IMR-90 (cell line): ENCODE measurements at regions not wholly inside any gene's neighbourhood (a gene's known extent, or its start where the extent isn't known, plus 50 kb on each side); places are given as distances from the start of the nearest gene placed in this dataset.
A peak's percentile ranks its signal among the peaks of the same experiment; 100 is the strongest.

Experiments
- ATAC-seq: fragments of 200-7000 bp; cut with Tn5 transposase; 2 replicates; pipeline ENCODE4 v1.9.1; 2020; ENCODE audit warnings: low read depth, mild to moderate bottlenecking, moderate library complexity
- BruUV-seq: library from RNA; stranded (reverse); fragments of 400-500 nt; replicated peaks from 2 replicates; lab custom pipeline; 2021; lab: Mats Ljungman, UMichigan
- CTCF ChIA-PET: fragments of 300-600 bp; formaldehyde crosslinking; extraction: SDS; loops from one replicate; lab custom pipeline; 2021; ENCODE audit warnings: antibody characterized with exemption; lab: Yijun Ruan, JAX
- POLR2A ChIA-PET: fragments of 300-600 bp; sonication (Branson Sonifier 250); formaldehyde crosslinking; loops from one replicate; lab custom pipeline; 2022; ENCODE audit warnings: antibody characterized with exemption; ENCODE audit not compliant: unreplicated experiment; lab: Charles Lee
- DNase-seq: peaks from one replicate; pipeline ENCODE4 v3.0.0; 2013
- H2AFZ ChIP-seq: replicated peaks from 2 replicates; pipeline ENCODE3; 2013; ENCODE audit warnings: low read length, mild to moderate bottlenecking; ENCODE audit not compliant: poor library complexity
- H2AK5ac ChIP-seq: 2 replicates; pipeline ENCODE4 v1.6.1; 2013; ENCODE audit warnings: low read depth, low read length, inconsistent platforms
- H2AK9ac ChIP-seq: replicated peaks from 2 replicates; pipeline ENCODE3; 2013; ENCODE audit warnings: mild to moderate bottlenecking, low read depth, low read length, moderate library complexity; ENCODE audit not compliant: poor library complexity
- H2BK120ac ChIP-seq: 2 replicates; pipeline ENCODE4 v1.6.1; 2013; ENCODE audit warnings: low read depth, low read length, inconsistent platforms
- H2BK15ac ChIP-seq: 3 replicates; pipeline ENCODE4 v1.6.1; 2013; ENCODE audit warnings: low read depth, low read length, inconsistent platforms
- H2BK20ac ChIP-seq: 2 replicates; pipeline ENCODE4 v1.6.1; 2013; ENCODE audit warnings: low read depth, mild to moderate bottlenecking, inconsistent platforms, low read length, moderate library complexity
- H2BK5ac ChIP-seq: 2 replicates; pipeline ENCODE4 v1.6.1; 2013; ENCODE audit warnings: mild to moderate bottlenecking, low read depth, low read length, inconsistent platforms; ENCODE audit not compliant: poor library complexity, severe bottlenecking
- H3K14ac ChIP-seq: replicated peaks from 2 replicates; pipeline ENCODE4 v1.6.1; 2013; ENCODE audit warnings: low read depth, low read length, inconsistent platforms
- H3K18ac ChIP-seq: 2 replicates; pipeline ENCODE4 v1.6.1; 2013; ENCODE audit warnings: low read depth, low read length, control low read depth
- H3K23ac ChIP-seq: 2 replicates; pipeline ENCODE4 v1.6.1; 2013; ENCODE audit warnings: low read depth, low read length, inconsistent platforms
- H3K27ac ChIP-seq: 2 replicates; pipeline ENCODE4 v1.5.1; 2013; ENCODE audit warnings: mild to moderate bottlenecking, control low read depth, low read length; ENCODE audit not compliant: insufficient read depth
- H3K27me3 ChIP-seq: 2 replicates; pipeline ENCODE4 v1.6.1; 2013; ENCODE audit warnings: low read length; ENCODE audit not compliant: control insufficient read depth, insufficient read depth
- H3K36me3 ChIP-seq: 2 replicates; pipeline ENCODE4 v1.6.1; 2013; ENCODE audit warnings: low read length, mixed read lengths; ENCODE audit not compliant: control insufficient read depth, insufficient read depth
- H3K4ac ChIP-seq: 2 replicates; pipeline ENCODE4 v1.6.1; 2013; ENCODE audit warnings: low read depth, low read length, inconsistent platforms
- H3K4me1 ChIP-seq: 2 replicates; pipeline ENCODE4 v1.6.1; 2013; ENCODE audit warnings: low read length, mixed read lengths; ENCODE audit not compliant: control insufficient read depth, insufficient read depth
- H3K4me2 ChIP-seq: 2 replicates; pipeline ENCODE4 v1.6.1; 2013; ENCODE audit warnings: low read depth, mild to moderate bottlenecking, control low read depth, low read length, moderate library complexity
- H3K4me3 ChIP-seq: 2 replicates; pipeline ENCODE4 v1.5.1; 2013; ENCODE audit warnings: low read depth, mild to moderate bottlenecking, control low read depth, low read length, moderate library complexity; ENCODE audit not compliant: insufficient read depth
- H3K56ac ChIP-seq: 2 replicates; pipeline ENCODE4 v1.6.1; 2013; ENCODE audit warnings: low read length, inconsistent platforms; ENCODE audit not compliant: insufficient read depth; ENCODE audit errors: extremely low read depth
- H3K79me1 ChIP-seq, 2 experiments: 2 replicates each; pipeline ENCODE4 v1.6.1; 2013; ENCODE audit warnings: low read length in 2 of 2, inconsistent platforms in 1 of 2, low read depth in 1 of 2
- H3K9ac ChIP-seq: 2 replicates; pipeline ENCODE4 v1.6.1; 2013; ENCODE audit warnings: low read depth, low read length, control low read depth
- H3K9me1 ChIP-seq: 2 replicates; pipeline ENCODE4 v1.6.1; 2013; ENCODE audit warnings: low read length, inconsistent platforms; ENCODE audit not compliant: insufficient read depth
- H3K9me3 ChIP-seq: 2 replicates; pipeline ENCODE4 v1.6.1; 2013; ENCODE audit warnings: low read length; ENCODE audit not compliant: control insufficient read depth, insufficient read depth
- H4K20me1 ChIP-seq: 2 replicates; pipeline ENCODE4 v1.6.1; 2013; ENCODE audit warnings: low read length, inconsistent platforms; ENCODE audit not compliant: insufficient read depth
- H4K5ac ChIP-seq: 2 replicates; pipeline ENCODE4 v1.6.1; 2013; ENCODE audit warnings: mild to moderate bottlenecking, low read depth, low read length, control low read depth
- H4K8ac ChIP-seq, 2 experiments: 2 replicates each; pipeline ENCODE4 v1.6.1; 2013; ENCODE audit warnings: low read depth in 2 of 2, low read length in 2 of 2, control low read depth in 1 of 2, inconsistent platforms in 1 of 2
- H4K91ac ChIP-seq: 2 replicates; pipeline ENCODE4 v1.6.1; 2013; ENCODE audit warnings: low read depth, low read length, inconsistent platforms; ENCODE audit not compliant: insufficient read depth
- CEBPB ChIP-seq: IDR thresholded peaks from 2 replicates; pipeline ENCODE4 v1.6.1; 2012; ENCODE audit warnings: low read depth, low read length, improper control_type of control experiment
- CHD1 ChIP-seq: IDR thresholded peaks from 2 replicates; pipeline ENCODE4 v1.6.1; 2012; ENCODE audit warnings: low read depth, low read length, improper control_type of control experiment
- MAFK ChIP-seq: IDR thresholded peaks from 2 replicates; pipeline ENCODE4 v1.6.1; 2012; ENCODE audit warnings: low read depth, low read length, improper control_type of control experiment
- POLR2A ChIP-seq: IDR thresholded peaks from 2 replicates; pipeline ENCODE4 v1.6.1; 2012; ENCODE audit warnings: mild to moderate bottlenecking, low read depth, low read length
- RAD21 ChIP-seq: IDR thresholded peaks from 2 replicates; pipeline ENCODE4 v1.6.1; 2012; ENCODE audit warnings: low read length, improper control_type of control experiment
- WGBS, 2 experiments: methylation state at CpG; one replicate each; pipeline versions ENCODE4 v1.1.5 to v1.1.7; 2013; ENCODE audit warnings: missing lambda C conversion rate in 2 of 2; ENCODE audit not compliant: insufficient read length in 1 of 2; ENCODE audit errors: extremely low coverage in 2 of 2; 5-methylcytosine and 5-hydroxymethylcytosine counted together
- dilution Hi-C: fragments of 300-500 bp; cut with HindIII; formaldehyde crosslinking; loops from one replicate; pipeline ENCODE4 v1.14.3; 2018; ENCODE audit warnings: low sequenced_read_pairs; ENCODE audit not compliant: unreplicated experiment
- in situ Hi-C: fragments of 300-500 bp; cut with MboI; formaldehyde crosslinking; loops from 3 replicates; pipeline ENCODE4 v1.14.3; 2019; ENCODE audit warnings: low sequenced_read_pairs, inconsistent platforms, mixed read lengths
- intact Hi-C: fragments of 100-400 bp; cut with micrococcal nuclease; formaldehyde crosslinking; loops from 2 replicates; pipeline ENCODE4 v1.10.0; 2022

GRCh38 chr1:182210417-182210816 lies 148.9 kb upstream of the ZNF648 start:
- no peak overlapping the region for H3K4me3 ChIP-seq
- no peak overlapping the region for H2AK5ac ChIP-seq
- H3K18ac ChIP-seq: no peak overlapping the region
- CTCF ChIA-PET: no interaction called here
- dilution Hi-C loops (no loop called here), intact Hi-C loops (no loop called here), in situ Hi-C loops (no loop called here)
- H3K27ac ChIP-seq: no peak overlapping the region
- no peaks in the 10 kb centered on the region for H4K20me1 ChIP-seq
- no peaks in the 10 kb centered on the region for H3K9me1 ChIP-seq
- no peaks in the 10 kb centered on the region; the same call in 1 of the 2 replicates for H3K9me3 ChIP-seq
- no peak overlapping the region for H3K9ac ChIP-seq
- POLR2A ChIA-PET: interaction anchor here (0.7 kb wide), 1 partner anchor 492 kb away, joined by 17 read pairs; no protein-coding TSS in a partner anchor
- H4K91ac ChIP-seq: no peak overlapping the region
- H4K5ac ChIP-seq: no peak overlapping the region
- no peak overlapping the region for H3K14ac ChIP-seq
- no peak overlapping the region for H2BK15ac ChIP-seq
- H3K4me1 ChIP-seq: no peaks in the 10 kb centered on the region
- no peak overlapping the region for H3K56ac ChIP-seq
- H3K4ac ChIP-seq: no peak overlapping the region
- ATAC-seq (no peak), DNase-seq (no peak)
- H3K36me3 ChIP-seq: no peaks in the 10 kb centered on the region
- H3K27me3 ChIP-seq: no peaks in the 10 kb centered on the region
- H2BK120ac ChIP-seq: no peak overlapping the region
- TF ChIP-seq CEBPB (no peak), MAFK (peak; percentile 67), RAD21 (no peak), CHD1 (no peak), POLR2A (no peak)
- H2BK20ac ChIP-seq: no peak overlapping the region
- H2AK9ac ChIP-seq: no peak overlapping the region
- BruUV-seq: no TSS peak
- H3K23ac ChIP-seq: no peak overlapping the region
- H4K8ac ChIP-seq: no peak overlapping the region
- no CpG with 5 or more reads among the region's 1 CpG for WGBS, 2 experiments
- H3K79me1 ChIP-seq: no peaks in the 10 kb centered on the region
- H2BK5ac ChIP-seq: no peak overlapping the region
- H2AFZ ChIP-seq: no peak overlapping the region
- H3K4me2 ChIP-seq: no peak overlapping the region
